ENCODE measurements at regions not wholly inside any gene's neighbourhood (a gene's known extent, or its start where the extent isn't known, plus 50 kb on each side); places are given as distances from the start of the nearest gene placed in this dataset.
"Not testable (repeated sequence)": the region's sequence is repeated elsewhere in the genome, so short reads cannot be mapped to it uniquely, and the experiment has no call there.

- no peak for DNase-seq (ENCODE audit: low read depth)
These were observed 94.3 kb upstream of the FRMD4A start for GRCh38 chr10:14425034-14425433.

- DNase-seq (ENCODE audit: low read depth): no peak
These were observed 92.5 kb upstream of the FRMD4A start for GRCh38 chr10:14423111-14423744.

- no peak for DNase-seq (ENCODE audit: low read depth)
These were observed 91.7 kb upstream of the FRMD4A start for GRCh38 chr10:14422431-14422830.

GRCh38 chr10:14421941-14422340 is 91.2 kb upstream of the FRMD4A start:
- DNase-seq (ENCODE audit: low read depth): no peak

- DNase-seq (ENCODE audit: low read depth): not testable (repeated sequence)
These were observed 86.6 kb upstream of the FRMD4A start for GRCh38 chr10:14417336-14417735.

- no peak for DNase-seq (ENCODE audit: low read depth)
These were observed 85.6 kb upstream of the FRMD4A start for GRCh38 chr10:14416308-14416700.

GRCh38 chr10:14415676-14416307 is 85.1 kb upstream of the FRMD4A start:
- no peak for DNase-seq (ENCODE audit: low read depth)

- DNase-seq (ENCODE audit: low read depth): no peak
These were observed 84.2 kb upstream of the FRMD4A start for GRCh38 chr10:14414901-14415300.

GRCh38 chr10:14413523-14413922 is 82.8 kb upstream of the FRMD4A start:
- DNase-seq (ENCODE audit: low read depth): no peak

- DNase-seq (ENCODE audit: low read depth): no peak
These were observed 81.9 kb upstream of the FRMD4A start for GRCh38 chr10:14412624-14413023.

- DNase-seq (ENCODE audit: low read depth): no peak
These were observed 79.2 kb upstream of the FRMD4A start for GRCh38 chr10:14409856-14410458.

- DNase-seq (ENCODE audit: low read depth): no peak
These were observed 78.5 kb upstream of the FRMD4A start for GRCh38 chr10:14409247-14409646.

- DNase-seq (ENCODE audit: low read depth): no peak
These were observed 77.4 kb upstream of the FRMD4A start for GRCh38 chr10:14408139-14408538.

- no peak for DNase-seq (ENCODE audit: low read depth)
These were observed 76.8 kb upstream of the FRMD4A start for GRCh38 chr10:14407567-14407966.

GRCh38 chr10:14405076-14406065 is 74.6 kb upstream of the FRMD4A start:
- no peak for DNase-seq (ENCODE audit: low read depth)

GRCh38 chr10:14403881-14404623 is 73.3 kb upstream of the FRMD4A start:
- no peak for DNase-seq (ENCODE audit: low read depth)

- DNase-seq (ENCODE audit: low read depth): no peak
These were observed 72.6 kb upstream of the FRMD4A start for GRCh38 chr10:14403359-14403758.

- DNase-seq (ENCODE audit: low read depth): no peak
These were observed 68.9 kb upstream of the FRMD4A start for GRCh38 chr10:14399641-14400040.

- peak; percentile 85 for DNase-seq (ENCODE audit: low read depth)
These were observed 66.3 kb upstream of the FRMD4A start for GRCh38 chr10:14397066-14397465.

GRCh38 chr10:14396411-14397048 is 65.8 kb upstream of the FRMD4A start:
- peak; percentile 2 for DNase-seq (ENCODE audit: low read depth)

GRCh38 chr10:14394179-14394578 is 63.5 kb upstream of the FRMD4A start:
- no peak for DNase-seq (ENCODE audit: low read depth)

Measured in fibroblast of the conjunctiva (primary cell).